ENCODE measurements at regions not wholly inside any gene's neighbourhood (a gene's known extent, or its start where the extent isn't known, plus 50 kb on each side); places are given as distances from the start of the nearest gene placed in this dataset.

- TF ChIP-seq CTCF (IDR thresholded peaks at IDR 0.05) (no peak), ZFX (IDR thresholded peaks at IDR 0.05; ENCODE audit: borderline replicate concordance) (no peak)
Measured at GRCh38 chr5:24073107-24073506, 565.7 kb downstream of the PRDM9 start.

Data from 22Rv1 (cell line).